Dedifferentiated amniotic fluid mesenchymal stem cell (primary cell): ENCODE measurements at regions not wholly inside any gene's neighbourhood (a gene's known extent, or its start where the extent isn't known, plus 50 kb on each side); places are given as distances from the start of the nearest gene placed in this dataset.

Experiments used
- DNase-seq: peaks from one replicate; pipeline ENCODE4 v3.0.0-alpha.2; 2016; ENCODE audit errors: extremely low spot score

- DNase-seq: no peak
These were observed 62.8 kb upstream of the BCAR3 start for GRCh38 chr1:93744299-93744988.

GRCh38 chr1:93743465-93743864 lies 61.8 kb upstream of the BCAR3 start:
- DNase-seq: no peak

GRCh38 chr1:93740601-93741031 lies 59.0 kb upstream of the BCAR3 start:
- no peak for DNase-seq

- DNase-seq: no peak
These were observed 58.5 kb upstream of the BCAR3 start for GRCh38 chr1:93740157-93740556.

GRCh38 chr1:93739472-93739871 lies 57.8 kb upstream of the BCAR3 start:
- DNase-seq: no peak

- DNase-seq: no peak
These were observed 57.3 kb upstream of the BCAR3 start for GRCh38 chr1:93738926-93739325.

GRCh38 chr1:93738075-93738622 lies 56.5 kb upstream of the BCAR3 start:
- DNase-seq: peak; percentile 75

- peak; percentile 75 for DNase-seq
These were observed 54.1 kb upstream of the BCAR3 start for GRCh38 chr1:93735722-93736121.

- DNase-seq: no peak
These were observed 53.4 kb upstream of the BCAR3 start for GRCh38 chr1:93734999-93735398.

- DNase-seq: no peak
These were observed 51.7 kb upstream of the BCAR3 start for GRCh38 chr1:93733340-93733739.

GRCh38 chr1:93732514-93732913 lies 50.9 kb upstream of the BCAR3 start:
- DNase-seq: no peak
